Endothelial cell (in vitro differentiated cells): ENCODE measurements at regions not wholly inside any gene's neighbourhood (a gene's known extent, or its start where the extent isn't known, plus 50 kb on each side); places are given as distances from the start of the nearest gene placed in this dataset.
"Not testable (repeated sequence)": the region's sequence is repeated elsewhere in the genome, so short reads cannot be mapped to it uniquely, and the experiment has no call there.

Source experiments
- DNase-seq: peaks from one replicate; pipeline ENCODE4 v3.0.0; 2021; ENCODE audit warnings: low spot score
- H3K27ac Mint-ChIP-seq: one replicate; pipeline ENCODE4 v1.8.0; 2021; ENCODE audit warnings: mixed read lengths, inconsistent platforms; ENCODE audit not compliant: unreplicated experiment
- H3K27me3 Mint-ChIP-seq: one replicate; pipeline ENCODE4 v1.8.0; 2021; ENCODE audit warnings: mild to moderate bottlenecking, moderate library complexity, mixed read lengths, inconsistent platforms; ENCODE audit not compliant: unreplicated experiment
- H3K36me3 Mint-ChIP-seq: one replicate; pipeline ENCODE4 v1.8.0; 2021; ENCODE audit warnings: mild to moderate bottlenecking, low read depth, mixed read lengths, inconsistent platforms; ENCODE audit not compliant: unreplicated experiment
- H3K4me1 Mint-ChIP-seq: one replicate; pipeline ENCODE4 v1.8.0; 2021; ENCODE audit warnings: mild to moderate bottlenecking, mixed read lengths, inconsistent platforms; ENCODE audit not compliant: unreplicated experiment
- H3K4me3 Mint-ChIP-seq: one replicate; pipeline ENCODE4 v1.8.0; 2021; ENCODE audit warnings: mild to moderate bottlenecking, mixed read lengths, inconsistent platforms; ENCODE audit not compliant: unreplicated experiment
- H3K9me3 Mint-ChIP-seq: one replicate; pipeline ENCODE4 v1.8.0; 2021; ENCODE audit warnings: mixed read lengths, inconsistent platforms; ENCODE audit not compliant: unreplicated experiment
- CTCF ChIP-seq: fragments of 200-600 bp; sonication (generic); IDR thresholded peaks from one replicate; pipeline ENCODE4 v1.5.0; 2021; ENCODE audit warnings: antibody characterized with exemption; ENCODE audit not compliant: unreplicated experiment

GRCh38 chr16:86078121-86078600 is 179.2 kb downstream of the IRF8 start:
- peaks cover 10% of the 10 kb centered on the region for H3K27me3 Mint-ChIP-seq
- no peak overlapping the region for H3K4me3 Mint-ChIP-seq
- H3K36me3 Mint-ChIP-seq: no peaks in the 10 kb centered on the region
- H3K9me3 Mint-ChIP-seq: no peaks in the 10 kb centered on the region
- peaks cover 14% of the 10 kb centered on the region for H3K4me1 Mint-ChIP-seq
- H3K27ac Mint-ChIP-seq: no peak overlapping the region
- TF ChIP-seq CTCF: no peak
- no peak for DNase-seq

- not testable (repeated sequence) for H3K27me3 Mint-ChIP-seq
Measured at GRCh38 chr16:86078711-86079110, 179.7 kb downstream of the IRF8 start.

DNA sequence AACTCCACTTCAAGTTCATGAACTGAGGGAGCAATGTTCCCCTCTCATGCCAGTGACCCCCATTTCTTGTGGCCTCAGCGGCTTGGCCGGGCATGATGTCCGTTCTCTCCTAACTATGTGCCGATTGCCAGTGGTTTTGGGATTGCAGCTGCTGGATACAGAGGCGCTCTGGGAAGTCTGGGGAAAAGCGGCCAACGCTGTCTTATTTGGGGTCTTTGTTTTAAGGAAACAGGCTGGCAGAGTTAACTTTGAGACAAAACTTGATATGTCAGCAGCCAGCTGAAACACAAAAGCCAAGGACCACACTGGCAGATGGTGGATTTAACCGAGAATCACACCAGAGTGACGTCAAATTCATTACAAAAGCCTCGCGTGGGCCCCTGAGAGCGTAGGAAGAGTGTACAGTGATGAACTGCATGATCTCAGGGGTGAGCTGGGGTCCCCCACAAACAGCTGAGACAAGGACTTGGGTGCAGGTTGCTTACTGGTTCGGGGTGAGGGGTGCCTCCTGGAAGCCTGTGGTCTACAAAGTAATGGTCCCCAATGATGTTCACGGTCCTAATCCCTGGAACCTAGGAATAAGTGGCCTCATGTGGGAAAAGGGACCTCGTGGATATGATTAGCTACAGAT is 180.4 kb downstream of the IRF8 start:
- no peak overlapping the region for H3K27ac Mint-ChIP-seq
- H3K27me3 Mint-ChIP-seq: peaks cover 8% of the 10 kb centered on the region
- peaks cover 9% of the 10 kb centered on the region for H3K4me1 Mint-ChIP-seq
- H3K36me3 Mint-ChIP-seq: no peaks in the 10 kb centered on the region
- no peak overlapping the region for H3K4me3 Mint-ChIP-seq
- TF ChIP-seq CTCF: no peak
- no peaks in the 10 kb centered on the region for H3K9me3 Mint-ChIP-seq
- no peak for DNase-seq

More at GRCh38 chr16:86078711-86079110, 179.7 kb downstream of the IRF8 start:
- H3K36me3 Mint-ChIP-seq, DNase-seq, H3K9me3 Mint-ChIP-seq, H3K4me3 Mint-ChIP-seq, H3K27ac Mint-ChIP-seq: not testable (repeated sequence)
- H3K4me1 Mint-ChIP-seq: peaks cover 14% of the 10 kb centered on the region

DNA sequence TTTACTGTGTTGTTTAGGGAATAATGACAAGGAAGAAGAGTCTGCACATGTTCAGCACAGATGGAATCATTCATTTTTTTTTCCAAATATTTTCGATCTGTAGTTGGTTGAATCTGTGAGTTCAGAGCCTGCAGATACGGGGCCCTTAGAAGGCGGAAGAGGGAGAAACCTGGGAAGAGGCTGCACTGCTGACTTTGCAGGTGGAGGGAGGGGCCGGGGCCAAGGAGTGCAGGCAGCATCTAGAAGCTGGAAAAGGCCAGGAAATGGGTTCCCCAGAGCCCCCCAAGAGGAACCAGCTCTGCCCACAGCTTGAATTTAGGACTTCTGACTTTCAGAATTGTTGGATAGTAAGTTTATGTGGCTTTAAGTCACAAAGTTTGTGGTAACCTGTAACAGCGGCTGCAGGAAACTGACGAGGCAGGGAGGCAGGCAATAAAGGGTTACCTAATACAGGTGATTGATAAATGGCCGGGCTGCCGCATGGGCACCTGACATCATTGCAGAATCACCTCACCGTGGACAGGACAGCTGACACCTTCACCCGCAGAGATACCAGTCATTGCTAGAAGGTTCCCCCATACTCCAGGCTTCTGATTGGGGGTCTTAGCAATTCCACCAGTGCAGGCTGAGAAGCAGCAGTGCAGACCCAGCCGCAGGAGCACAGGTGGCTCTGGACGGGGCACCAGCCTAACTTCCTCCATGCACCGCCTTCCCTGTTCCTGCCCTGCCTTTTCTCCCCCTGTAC is 181.3 kb downstream of the IRF8 start:
- H3K27ac Mint-ChIP-seq: no peak overlapping the region
- H3K27me3 Mint-ChIP-seq: peaks cover 8% of the 10 kb centered on the region
- H3K4me1 Mint-ChIP-seq: no peaks in the 10 kb centered on the region
- no peaks in the 10 kb centered on the region for H3K9me3 Mint-ChIP-seq
- no peak for DNase-seq
- H3K36me3 Mint-ChIP-seq: no peaks in the 10 kb centered on the region
- no peak overlapping the region for H3K4me3 Mint-ChIP-seq
- no peak for TF ChIP-seq CTCF

DNA sequence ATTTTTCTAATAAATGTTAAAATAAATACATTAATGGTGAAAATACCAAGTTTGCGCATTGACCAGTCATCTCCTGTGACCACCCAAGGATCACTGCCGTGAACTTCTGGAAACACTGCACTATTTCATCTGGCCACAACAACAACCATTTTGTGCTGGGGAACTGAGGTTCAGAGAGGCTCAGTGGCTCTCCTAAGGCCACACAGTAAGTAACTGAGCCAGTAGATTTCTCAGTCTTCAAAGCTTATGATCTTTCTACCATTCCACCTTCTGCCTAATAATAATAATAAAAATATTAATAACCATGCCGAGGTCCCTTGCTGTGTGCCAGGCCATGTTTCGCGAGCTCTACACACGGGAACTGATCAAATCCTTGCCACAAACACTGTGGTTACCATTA is 182.0 kb downstream of the IRF8 start:
- no peak for TF ChIP-seq CTCF
- Mint-ChIP-seq H3K36me3 (no peaks in the 10 kb centered on the region), H3K9me3 (no peaks in the 10 kb centered on the region), H3K4me3 (no peak overlapping the region), H3K27me3 (peaks cover 8% of the 10 kb centered on the region), H3K4me1 (no peaks in the 10 kb centered on the region), H3K27ac (no peak overlapping the region)
- no peak for DNase-seq
